GM20431 (cell line): ENCODE measurements at regions not wholly inside any gene's neighbourhood (a gene's known extent, or its start where the extent isn't known, plus 50 kb on each side); places are given as distances from the start of the nearest gene placed in this dataset.

Experiments
- in situ Hi-C: fragments of 300-500 bp; cut with MseI, MboI; formaldehyde crosslinking; loops from one replicate; pipeline ENCODE4 v1.15.0; 2020; ENCODE audit warnings: low sequenced_read_pairs; ENCODE audit not compliant: unreplicated experiment

DNA sequence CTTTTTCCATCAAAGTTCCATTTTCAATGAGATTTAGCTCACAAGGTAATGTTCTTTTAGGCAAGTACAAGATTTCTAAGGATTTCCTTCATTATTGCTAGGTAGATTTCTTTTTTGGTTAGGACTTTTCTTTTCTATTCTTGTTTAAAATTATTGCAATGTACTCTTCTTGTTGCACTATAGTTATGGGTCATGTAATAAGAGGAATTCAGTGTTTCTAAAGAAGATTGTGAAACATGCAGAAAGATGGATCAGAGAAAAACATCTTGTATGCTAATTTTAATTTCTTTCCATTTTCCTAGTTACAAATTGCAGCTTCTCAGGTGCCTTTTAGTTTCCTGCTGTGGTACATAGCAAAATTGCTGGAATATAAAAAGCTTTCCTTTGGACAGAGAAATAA lies 56.1 kb downstream of the BTG1 start:
- in situ Hi-C loops, result no loop called here

DNA sequence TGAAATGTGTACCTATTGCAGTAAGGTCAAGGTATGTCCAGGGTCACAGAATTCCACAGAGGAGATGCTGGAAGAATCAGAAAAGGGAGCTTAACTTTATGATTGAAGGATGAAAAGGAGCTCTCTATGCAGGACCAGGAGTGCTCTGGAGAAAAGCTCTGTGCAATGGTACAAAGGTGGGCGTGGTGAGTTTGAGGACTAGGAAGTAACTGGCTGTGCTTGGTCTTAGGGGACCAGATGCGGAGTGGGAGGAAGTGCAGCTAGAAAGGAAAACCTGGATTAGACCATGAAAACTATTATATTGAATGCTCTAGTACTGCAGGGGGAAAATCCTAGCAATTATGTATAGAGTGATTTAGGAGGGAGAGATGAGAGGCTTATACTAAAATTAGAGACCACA lies 56.8 kb downstream of the BTG1 start:
- in situ Hi-C loops, result no loop called here

DNA sequence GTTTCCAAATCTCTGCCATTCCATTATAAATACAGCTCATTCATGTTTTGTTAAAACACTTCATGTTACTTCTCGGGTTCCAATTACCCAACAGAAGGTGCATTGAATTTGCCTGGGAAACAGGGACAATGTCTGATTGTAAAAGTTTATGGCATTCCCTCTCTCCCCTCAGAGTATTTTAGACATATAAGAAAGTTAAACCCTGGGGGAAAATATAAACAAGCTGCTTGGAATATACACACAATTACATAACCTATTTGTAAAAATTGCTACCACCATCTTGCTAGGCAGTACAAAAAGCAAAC lies 60.0 kb downstream of the BTG1 start:
- in situ Hi-C loops, result no loop called here

DNA sequence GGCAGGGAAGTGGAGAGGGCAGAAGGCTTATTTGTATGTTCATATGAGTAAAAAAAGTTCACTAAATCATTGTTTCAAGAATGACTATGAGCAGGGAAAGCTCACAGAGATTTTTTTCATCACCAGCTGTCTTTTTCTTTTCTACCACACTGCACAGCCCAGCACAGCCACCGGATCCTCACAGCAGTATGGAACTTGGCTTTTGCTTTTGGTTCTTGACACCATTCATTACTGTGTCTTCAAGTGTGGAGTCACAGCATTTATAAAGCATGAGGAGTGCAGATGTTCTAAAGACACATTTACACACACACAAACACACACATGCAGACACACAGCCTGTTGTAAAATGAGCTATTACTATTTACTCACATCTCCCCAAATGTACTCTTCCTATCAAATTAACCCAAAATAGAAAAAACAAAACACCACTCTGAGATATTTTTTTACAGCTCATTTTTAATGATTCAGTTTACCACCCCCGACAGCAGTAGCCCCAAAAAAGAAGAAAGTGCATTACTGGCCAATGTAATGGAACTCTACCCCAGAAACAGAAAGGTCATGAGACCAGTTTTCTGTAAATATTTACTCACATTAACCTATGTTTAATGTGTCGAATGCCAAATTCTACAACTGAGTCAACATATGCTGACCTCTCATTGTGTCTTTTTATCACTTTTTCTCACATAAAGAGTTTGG lies 60.5 kb downstream of the BTG1 start:
- in situ Hi-C loops, result no loop called here

DNA sequence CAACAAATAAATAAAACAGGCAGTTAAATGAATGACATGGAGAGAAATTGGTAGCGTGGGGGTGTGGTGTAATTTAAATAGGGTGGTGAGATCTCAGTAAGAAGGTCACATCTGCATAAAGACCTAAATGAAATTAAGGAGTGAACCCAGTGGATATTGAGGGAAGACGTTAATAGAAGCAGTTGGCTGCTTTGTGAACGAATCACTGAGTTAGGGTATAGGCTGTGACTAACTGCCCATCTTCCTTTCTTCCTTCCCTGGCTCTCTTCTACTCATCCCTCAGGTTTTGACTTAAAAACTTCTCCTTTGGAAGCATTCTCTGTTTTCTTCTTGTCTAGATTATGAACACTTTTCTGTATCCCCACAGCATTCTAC lies 64.7 kb downstream of the BTG1 start:
- in situ Hi-C loops, result no loop called here

DNA sequence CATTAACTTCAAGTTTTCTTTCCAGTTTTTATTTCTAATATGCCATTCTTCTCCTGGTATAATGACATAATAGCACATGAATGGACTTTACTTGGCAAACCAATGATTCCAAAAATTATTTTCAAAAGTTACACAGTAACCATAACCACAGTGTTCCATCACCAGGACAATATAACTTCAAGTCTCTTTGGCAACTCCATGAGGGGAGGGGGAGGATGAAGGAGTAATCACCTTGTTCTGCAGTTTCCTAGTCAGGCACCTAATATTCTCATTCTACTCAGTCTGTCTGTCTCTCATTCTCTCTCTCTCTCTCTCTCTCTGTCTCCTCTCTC lies 66.6 kb downstream of the BTG1 start:
- in situ Hi-C loops, result no loop called here

DNA sequence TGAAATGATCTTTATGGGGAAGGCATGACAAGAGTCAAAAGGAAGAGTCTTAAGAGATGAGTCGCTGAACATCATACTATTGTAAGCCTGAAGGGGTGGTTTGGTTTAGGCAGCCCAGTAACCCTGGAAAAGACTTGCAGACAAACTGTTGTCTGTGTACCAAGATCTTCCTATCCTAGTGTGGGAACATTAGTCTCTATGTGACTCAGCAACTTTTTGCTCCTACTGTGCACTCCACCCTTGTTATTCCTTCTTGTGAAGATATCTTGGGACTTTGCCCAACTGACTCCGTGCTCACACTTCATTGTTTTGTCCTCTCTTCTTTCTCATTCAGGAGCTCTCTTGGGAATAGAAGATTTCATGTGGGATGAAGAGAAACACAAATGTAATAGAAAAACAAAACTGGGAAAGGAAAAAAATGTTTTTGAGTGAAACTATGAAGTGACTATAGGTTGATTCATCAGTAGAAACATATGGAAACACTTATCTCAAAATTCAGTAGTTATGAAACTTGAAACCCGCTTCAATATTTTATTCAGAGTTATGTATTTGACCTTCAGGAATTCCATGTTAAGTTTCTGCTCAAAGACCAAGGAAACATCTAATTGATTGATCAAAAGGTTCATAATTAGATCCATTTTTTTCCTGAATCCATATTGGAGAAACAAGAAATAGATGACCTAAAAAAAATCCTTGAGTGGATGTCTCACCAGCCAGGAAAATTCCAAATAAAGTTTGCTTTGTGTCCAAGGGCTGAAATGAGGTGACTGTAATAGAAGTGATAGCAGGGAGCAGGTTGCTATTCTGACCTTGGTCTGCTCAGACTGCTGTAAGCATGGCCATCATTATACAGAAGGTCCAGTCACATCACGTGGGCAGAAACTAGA lies 67.2 kb downstream of the BTG1 start:
- in situ Hi-C loops, result no loop called here

DNA sequence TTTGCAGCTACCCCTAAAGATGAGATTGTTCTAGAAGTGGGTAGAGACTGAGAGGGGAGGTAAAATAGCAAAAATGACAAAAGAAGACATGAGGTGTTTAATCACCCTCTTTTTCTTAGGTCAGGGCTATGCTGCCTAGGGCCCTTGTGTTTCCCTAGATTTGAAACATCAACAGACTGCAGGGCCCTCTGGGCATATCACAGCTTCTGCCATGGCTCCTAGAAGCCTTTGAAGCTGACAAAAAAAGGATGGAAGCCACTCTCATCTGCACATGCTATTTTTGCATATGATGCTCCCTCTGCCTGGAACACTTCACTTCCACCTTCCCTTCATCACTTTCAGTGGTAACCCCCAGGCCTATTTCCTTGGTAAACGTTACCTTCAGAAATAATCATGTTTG lies 68.1 kb downstream of the BTG1 start:
- in situ Hi-C loops, result no loop called here

DNA sequence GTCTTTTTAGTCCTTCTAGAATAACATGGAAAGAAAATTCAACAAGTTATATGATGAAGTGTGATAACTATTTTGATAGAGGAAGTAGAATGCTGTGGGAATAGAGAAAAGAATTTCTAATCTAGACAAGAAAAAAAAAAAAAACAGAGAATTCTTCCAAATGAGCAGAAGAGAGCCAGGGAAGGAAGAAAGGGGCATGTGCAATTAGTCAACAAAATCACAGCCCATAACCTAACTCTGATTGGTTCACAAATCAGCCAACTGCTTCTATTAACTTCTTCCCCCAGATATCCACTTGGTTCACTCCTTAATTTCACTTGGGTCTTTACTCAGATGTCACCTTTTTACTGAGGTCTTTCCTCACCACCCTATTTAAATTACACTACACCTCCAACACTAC lies 69.5 kb downstream of the BTG1 start:
- in situ Hi-C loops, result no loop called here

DNA sequence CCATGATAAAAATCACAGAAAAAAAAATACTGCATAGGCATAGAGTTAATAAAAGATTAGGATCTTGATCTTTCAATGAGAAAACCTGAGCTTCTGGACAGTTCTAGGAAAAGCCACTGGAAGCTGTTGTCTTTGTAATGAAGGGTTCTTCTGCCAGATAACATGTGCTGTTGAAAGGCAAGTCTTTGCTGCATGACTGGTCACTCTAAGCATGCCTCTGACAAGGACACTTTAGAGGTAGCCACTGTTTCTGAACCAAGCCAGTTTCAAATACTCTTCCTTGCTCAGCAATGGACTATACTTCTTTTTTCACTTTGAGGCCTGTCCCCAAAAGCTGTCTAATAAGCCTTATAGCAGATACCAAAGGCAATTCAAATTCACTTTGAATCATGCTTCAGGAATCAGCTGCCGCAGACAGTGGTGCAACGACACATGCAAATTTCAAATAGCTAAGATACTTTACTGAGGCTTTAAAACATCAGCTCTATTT lies 70.2 kb downstream of the BTG1 start:
- in situ Hi-C loops, result no loop called here

DNA sequence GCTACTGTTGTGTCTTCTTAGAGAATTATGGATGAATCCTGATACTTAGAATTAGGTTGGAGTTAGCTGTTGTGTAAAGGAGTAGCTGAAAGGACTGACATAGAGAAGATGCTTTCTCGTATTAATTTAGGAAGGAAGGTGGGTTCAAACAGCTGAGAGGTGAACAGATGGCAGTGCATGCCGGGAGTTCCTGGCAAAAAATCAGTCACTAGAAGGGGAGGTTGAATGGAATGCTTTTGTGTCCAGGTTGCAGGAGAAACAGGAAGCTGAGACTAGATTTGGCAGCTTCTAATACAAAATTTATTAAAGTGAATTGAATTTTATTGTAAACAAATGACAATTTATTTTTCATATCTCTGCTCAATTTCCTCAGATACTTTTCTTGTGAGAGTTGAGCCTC lies 70.8 kb downstream of the BTG1 start:
- in situ Hi-C loops, result no loop called here

DNA sequence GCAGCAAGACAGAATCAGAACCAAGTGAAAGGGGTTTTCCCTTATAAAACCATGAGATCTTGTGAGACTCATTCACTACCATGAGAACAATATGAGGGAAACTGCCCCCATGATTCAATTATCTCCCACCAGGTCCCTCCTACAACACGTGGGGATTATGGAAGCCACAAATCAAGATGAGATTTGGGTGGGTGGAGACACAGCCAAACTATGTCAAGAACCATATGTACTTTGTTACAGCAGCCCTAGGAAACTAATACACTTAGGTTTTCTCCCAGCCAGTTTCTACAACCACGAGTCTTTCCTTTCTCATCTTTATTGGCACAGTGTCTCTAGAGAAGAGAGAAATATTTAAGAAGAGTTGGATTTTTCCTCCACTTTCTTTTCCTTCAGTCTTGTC lies 72.6 kb downstream of the BTG1 start:
- in situ Hi-C loops, result no loop called here

DNA sequence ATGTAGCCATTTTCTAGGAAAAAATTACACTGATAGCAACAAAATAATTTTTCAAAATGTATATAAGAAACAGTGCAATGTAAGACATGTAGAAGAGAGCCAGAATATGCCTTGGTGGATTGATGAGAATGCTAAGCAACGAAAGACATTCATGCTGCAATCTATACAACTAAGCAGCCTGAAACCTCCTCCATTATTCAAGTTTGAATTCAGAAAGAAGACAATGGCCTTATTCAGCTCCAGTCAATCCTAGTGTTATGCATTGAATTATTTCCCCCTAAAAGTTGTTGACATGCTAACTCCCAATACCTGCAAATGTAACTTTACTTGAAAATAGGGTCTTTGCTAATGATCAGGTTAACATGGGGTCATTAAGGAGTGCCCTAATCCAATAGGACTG lies 73.5 kb downstream of the BTG1 start:
- in situ Hi-C loops, result no loop called here

DNA sequence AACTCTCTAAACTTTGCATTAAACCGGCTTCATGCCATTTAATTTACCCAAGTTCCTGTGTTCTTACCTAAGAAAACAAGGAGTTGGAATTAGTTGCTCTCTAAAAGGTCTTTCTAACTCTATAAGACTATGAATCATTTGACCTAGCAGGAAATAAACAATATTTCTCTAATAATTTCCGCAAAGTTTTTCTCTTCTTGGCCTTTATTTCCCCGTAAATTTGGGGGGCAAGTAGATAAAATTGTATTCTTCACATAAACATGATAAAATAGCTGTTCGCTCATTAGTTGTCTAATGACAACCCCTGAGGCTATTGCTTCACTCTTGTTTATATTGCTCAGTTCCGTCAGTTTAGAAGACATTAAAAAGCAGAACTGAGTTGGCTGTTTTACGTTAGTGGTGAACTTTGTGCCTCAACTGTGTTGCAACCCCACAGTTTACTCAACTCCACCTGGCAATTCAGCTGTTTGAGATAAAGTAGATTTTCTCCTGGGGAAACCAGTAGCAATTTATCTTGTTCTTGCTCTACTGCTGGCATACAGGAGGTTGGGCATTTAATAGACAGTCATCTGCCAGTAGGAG lies 74.7 kb downstream of the BTG1 start:
- in situ Hi-C loops, result no loop called here

DNA sequence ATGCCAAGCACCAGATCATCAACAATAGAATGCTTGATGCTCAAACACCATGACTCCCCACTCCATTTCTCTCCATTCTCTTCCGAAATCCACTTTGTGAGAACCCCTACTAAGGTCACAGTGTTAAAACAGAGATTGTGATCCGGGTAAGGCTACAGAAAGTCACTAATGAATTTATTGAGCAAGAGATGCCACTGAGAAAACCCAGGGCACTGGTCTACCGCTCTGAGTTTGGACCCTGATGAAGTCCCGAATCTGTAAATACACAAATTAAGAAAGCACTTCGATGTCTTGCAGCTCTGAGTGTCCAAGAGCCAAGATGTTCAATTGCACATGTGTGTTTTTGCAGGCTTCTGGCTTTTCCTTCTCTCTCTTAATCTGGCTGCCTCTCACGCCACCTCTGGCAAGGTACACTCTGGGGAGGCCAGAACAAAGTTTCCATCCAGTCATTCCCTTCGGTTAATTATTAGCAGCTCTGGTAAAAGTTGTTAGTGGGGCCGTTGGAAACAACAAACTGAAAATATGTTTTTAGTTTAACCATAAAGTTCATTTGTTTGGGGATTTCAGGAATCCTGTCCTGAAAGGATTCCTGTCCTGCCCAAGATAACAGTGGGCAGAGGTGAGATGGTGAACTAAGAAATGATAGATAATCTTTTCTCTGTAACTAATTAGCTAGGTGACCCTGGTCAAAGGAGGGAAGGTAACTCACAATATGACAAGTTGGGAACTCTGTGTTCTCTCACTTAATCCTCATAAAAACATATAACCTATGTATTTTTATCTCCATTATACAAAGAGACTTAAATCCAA lies 75.4 kb downstream of the BTG1 start:
- in situ Hi-C loops, result no loop called here

DNA sequence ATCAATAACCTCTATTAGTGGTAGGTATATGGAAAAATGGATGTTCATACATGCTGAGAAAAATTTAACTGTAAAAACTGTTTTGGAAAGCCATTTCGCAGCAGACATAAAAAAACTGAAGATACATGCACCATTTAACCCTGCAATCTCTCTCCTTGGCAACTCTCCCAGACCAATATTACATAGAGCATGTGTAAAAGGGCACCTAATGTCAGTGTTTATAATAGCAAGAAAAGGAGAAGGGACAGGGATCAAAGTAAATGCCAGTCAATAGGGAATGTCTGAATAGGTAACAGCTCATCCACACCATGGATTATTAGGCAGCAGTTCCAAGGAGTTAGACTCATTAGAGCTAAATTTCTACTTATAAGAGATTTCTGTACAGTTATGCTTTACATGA lies 77.2 kb downstream of the BTG1 start:
- in situ Hi-C loops, result no loop called here

DNA sequence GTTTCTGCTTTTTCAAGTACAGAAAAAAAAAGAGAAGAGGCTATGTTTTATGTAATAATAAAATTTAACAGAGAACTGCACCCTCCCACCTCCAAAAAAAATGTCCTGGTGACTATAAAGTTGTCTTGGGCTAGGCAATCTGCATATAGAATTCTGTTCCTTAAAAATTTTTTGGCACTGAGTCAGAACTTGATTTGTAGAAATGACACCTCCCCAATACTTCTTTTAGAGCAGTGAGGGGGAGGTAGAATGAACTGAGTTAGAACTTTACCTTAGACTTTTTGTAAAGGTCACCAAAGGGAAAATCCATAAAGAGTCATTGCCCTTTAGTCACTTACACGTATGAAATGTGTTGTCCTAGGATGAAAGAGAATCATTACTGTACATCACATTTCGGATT lies 80.0 kb downstream of the BTG1 start:
- in situ Hi-C loops, result no loop called here

DNA sequence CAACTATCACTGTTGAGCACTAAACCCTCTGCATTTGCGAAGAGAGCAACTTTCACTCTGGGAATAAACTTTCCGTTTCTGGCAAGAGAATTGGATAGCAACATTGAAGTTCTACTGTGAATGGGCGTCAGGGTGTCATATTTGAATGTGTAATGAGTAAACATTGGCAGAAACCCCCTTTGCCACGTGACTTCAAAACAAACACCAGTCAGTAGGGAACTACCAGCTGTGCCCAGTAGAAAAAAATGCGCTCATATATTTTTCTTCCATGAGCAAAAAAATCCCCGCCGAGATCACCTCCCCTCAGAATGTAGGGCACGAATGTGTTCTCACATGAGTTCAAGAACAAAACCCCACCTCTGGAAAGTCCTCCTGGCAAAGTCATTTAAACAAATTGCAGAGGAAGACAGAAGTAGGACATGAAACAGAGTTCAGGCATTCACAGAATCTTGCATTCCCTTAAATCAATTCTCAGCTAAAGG lies 80.6 kb downstream of the BTG1 start:
- in situ Hi-C loops, result no loop called here

DNA sequence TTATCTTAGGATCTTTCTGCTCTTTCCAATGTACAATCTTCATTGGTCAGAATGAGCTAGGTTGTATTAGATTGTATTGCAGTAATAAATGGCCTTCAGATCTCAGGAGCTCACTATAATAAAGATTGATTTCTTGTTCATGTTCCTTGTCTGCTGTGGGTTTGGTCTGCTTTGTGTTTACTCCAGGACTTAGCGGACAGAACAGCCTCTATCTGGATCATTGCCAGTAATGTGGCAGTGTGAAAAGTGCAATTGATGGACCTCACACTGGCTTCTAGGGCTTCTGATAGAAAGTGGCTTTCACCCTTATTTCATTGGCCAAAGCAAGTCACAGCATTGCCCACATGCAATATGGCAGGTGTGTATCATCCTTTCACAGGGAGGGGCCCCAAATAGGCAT lies 81.2 kb downstream of the BTG1 start:
- in situ Hi-C loops, result no loop called here

DNA sequence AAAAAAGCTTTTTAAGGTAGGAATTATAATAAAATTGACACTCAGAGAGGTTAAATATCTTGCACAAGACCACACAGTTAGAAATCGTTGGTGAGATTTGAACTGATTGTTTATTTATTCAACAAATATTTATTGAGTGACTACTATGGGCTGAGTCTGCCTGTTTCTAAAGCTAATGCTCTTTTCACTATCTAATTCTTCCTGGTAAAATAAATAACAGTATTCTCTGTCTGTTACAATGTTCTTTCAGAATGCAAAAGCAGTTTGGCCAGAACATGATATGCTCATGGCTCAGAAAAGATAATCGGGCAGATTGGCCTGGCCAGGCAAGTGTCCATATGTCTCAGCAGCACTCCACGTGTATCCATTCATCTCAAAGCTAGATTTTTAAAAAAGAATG lies 82.0 kb downstream of the BTG1 start:
- in situ Hi-C loops, result no loop called here
